ENCODE measurements at regions not wholly inside any gene's neighbourhood (a gene's known extent, or its start where the extent isn't known, plus 50 kb on each side); places are given as distances from the start of the nearest gene placed in this dataset.

DNA sequence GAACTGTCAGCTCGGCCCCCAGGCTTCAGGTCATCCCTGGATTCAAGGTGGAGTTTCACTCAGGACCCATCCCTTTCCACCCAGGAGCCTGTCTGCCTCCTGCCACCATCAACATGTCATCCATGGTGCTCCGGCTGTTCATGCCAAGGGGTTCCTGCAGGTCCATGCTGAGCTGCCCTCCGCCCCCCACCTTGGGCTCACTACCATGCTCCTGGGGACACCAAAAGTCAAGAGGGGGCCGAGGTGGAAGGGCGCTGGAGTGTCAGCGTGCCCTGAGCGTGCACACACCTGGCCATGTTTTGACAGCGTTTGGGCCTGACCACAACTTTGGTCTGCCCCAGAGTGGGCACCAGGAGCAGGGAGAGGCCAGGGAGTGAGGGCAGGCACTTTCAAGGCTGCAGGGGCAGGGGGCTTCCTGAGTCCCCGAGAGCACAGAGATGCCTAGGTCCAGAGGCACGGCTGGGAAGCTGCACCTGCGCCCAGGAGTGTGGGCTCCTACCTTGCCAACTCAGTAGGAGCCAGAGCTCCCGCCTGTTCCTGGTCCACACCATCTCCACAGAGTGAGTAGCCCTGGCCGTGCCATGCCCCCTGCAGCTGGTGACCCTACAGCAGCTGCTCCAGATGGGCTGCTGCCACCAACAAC lies 639.6 kb upstream of the ZP4 start:
- TF ChIP-seq, protein P1, sequence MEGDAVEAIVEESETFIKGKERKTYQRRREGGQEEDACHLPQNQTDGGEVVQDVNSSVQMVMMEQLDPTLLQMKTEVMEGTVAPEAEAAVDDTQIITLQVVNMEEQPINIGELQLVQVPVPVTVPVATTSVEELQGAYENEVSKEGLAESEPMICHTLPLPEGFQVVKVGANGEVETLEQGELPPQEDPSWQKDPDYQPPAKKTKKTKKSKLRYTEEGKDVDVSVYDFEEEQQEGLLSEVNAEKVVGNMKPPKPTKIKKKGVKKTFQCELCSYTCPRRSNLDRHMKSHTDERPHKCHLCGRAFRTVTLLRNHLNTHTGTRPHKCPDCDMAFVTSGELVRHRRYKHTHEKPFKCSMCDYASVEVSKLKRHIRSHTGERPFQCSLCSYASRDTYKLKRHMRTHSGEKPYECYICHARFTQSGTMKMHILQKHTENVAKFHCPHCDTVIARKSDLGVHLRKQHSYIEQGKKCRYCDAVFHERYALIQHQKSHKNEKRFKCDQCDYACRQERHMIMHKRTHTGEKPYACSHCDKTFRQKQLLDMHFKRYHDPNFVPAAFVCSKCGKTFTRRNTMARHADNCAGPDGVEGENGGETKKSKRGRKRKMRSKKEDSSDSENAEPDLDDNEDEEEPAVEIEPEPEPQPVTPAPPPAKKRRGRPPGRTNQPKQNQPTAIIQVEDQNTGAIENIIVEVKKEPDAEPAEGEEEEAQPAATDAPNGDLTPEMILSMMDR (IDR thresholded peaks at IDR 0.05; ENCODE audit: low read depth, low read length, missing control alignments), result no peak
- H3K4me3 ChIP-seq (ENCODE audit: low read depth, low read length), result no peak overlapping the region
- no peak for DNase-seq (ENCODE audit: low read depth)
- in situ Hi-C loops (cut with HindIII; ENCODE audit: low sequenced_read_pairs), result no loop called here

DNA sequence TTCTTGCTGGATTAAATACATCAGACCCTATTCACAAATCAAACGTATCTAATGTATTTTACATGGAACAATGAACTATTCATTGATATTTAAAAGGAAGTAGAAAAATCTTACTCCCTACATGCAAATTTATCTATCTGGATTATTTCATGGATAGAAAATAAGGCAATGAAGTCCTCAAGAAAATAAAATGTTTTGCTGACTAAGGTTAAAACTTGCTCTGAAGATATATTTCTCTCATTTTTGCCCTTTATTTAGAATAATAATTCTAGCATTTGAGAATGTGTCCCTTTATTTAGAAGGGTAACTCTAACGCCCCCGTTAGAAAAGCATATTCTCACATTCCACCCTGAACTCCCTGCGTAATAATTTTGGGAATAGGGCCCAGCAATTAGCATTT lies 627.0 kb upstream of the ZP4 start:
- TF ChIP-seq, protein P1 (IDR thresholded peaks at IDR 0.05; ENCODE audit: low read depth, low read length, missing control alignments), result no peak
- DNase-seq (ENCODE audit: low read depth), result no peak
- no peak overlapping the region for H3K4me3 ChIP-seq (ENCODE audit: low read depth, low read length)
- in situ Hi-C loops (cut with HindIII; ENCODE audit: low sequenced_read_pairs), result no loop called here

DNA sequence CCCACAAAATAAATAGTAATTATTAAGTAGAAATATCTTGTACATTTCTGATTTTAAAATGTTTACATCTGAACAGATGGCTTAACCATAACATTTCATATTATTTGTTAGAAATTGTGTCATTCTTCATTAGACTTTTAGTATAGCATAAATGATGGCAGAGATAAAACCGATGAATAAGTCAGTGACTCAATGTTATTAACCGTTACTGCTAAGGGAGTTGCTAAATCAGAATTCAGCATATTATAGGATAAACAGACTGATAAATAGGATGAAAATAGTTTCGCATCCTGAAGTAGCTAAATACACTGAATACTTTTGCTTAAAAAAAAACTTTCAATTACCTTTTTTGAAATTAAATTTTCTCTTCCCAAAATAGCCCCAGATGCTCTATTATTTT lies 610.6 kb upstream of the ZP4 start:
- in situ Hi-C loops (cut with HindIII; ENCODE audit: low sequenced_read_pairs), result no loop called here
- no peak overlapping the region for H3K4me3 ChIP-seq (ENCODE audit: low read depth, low read length)

DNA sequence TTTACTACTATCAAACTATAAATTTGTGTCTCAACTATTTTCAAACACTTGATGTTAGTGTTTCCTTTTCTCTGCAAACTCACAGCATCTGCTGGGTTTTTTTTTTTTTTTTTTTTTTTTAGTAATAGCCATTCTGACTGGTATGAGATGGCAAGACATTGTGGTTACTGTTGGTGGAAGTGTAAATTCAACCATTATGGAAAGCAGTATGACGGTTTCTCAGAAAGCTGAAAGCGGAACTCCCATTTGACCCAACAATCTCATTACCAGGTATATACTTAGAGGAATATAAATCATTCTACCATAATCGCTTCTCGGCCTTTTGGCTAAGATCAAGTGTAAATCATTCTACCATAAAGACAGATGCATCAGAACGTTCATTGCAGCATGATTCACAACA lies 608.3 kb upstream of the ZP4 start:
- no peak for DNase-seq (ENCODE audit: low read depth)
- no peak overlapping the region for H3K4me3 ChIP-seq (ENCODE audit: low read depth, low read length)
- TF ChIP-seq, protein P1 (IDR thresholded peaks at IDR 0.05; ENCODE audit: low read depth, low read length, missing control alignments), result no peak
- in situ Hi-C loops (cut with HindIII; ENCODE audit: low sequenced_read_pairs), result no loop called here

More for the DNA sequence above, 610.6 kb upstream of the ZP4 start:
- TF ChIP-seq, protein P1 (IDR thresholded peaks at IDR 0.05; ENCODE audit: low read depth, low read length, missing control alignments), result no peak
- DNase-seq (ENCODE audit: low read depth), result no peak

DNA sequence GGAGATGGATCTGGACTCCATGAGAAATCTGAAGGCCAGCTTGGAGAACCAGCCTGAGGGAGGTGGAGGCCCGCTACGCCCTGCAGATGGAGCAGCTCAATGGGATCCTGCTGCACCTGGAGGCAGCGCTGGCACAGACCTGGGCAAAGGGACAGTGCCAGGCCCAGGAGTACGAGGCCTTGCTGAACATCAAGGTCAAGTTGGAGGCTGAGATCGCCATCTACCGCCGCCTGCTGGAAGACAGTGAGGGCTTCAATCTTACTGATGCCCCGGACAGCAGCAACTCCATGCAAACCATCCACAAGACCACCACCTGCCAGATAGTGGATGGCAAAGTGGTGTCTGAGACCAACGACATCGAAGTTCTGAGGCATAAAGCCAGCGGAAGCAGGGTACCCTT lies 601.5 kb upstream of the ZP4 start:
- no peak for DNase-seq (ENCODE audit: low read depth)
- H3K4me3 ChIP-seq (ENCODE audit: low read depth, low read length), result no peak overlapping the region
- TF ChIP-seq, protein P1 (IDR thresholded peaks at IDR 0.05; ENCODE audit: low read depth, low read length, missing control alignments), result no peak
- in situ Hi-C loops (cut with HindIII; ENCODE audit: low sequenced_read_pairs), result no loop called here

DNA sequence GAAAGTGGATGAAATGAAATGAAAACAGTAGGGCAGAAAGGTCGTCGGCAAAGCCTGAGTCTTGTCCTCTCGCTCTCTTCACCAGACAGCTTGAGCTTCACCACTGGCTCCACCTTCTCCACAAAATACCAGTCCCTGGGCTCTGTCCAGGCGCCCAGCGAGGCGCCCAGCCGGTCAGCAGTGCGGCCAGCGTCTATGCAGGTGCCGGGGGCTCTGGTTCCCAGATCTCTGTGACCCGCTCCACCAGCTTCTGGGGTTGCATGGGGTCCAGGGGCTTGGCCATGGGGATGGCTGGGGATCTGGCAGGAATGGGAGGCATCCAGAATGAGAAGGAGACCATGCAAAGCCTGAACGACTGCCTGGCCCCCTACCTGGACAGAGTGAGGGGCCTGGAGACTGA lies 600.5 kb upstream of the ZP4 start:
- no peak for DNase-seq (ENCODE audit: low read depth)
- in situ Hi-C loops (cut with HindIII; ENCODE audit: low sequenced_read_pairs), result no loop called here
- TF ChIP-seq, protein P1 (IDR thresholded peaks at IDR 0.05; ENCODE audit: low read depth, low read length, missing control alignments), result no peak

More for the DNA sequence above, 600.5 kb upstream of the ZP4 start:
- H3K4me3 ChIP-seq (ENCODE audit: low read depth, low read length), result no peak overlapping the region
